ENCODE measurements at regions not wholly inside any gene's neighbourhood (a gene's known extent, or its start where the extent isn't known, plus 50 kb on each side); places are given as distances from the start of the nearest gene placed in this dataset.
"Not testable (repeated sequence)": the region's sequence is repeated elsewhere in the genome, so short reads cannot be mapped to it uniquely, and the experiment has no call there.

DNA sequence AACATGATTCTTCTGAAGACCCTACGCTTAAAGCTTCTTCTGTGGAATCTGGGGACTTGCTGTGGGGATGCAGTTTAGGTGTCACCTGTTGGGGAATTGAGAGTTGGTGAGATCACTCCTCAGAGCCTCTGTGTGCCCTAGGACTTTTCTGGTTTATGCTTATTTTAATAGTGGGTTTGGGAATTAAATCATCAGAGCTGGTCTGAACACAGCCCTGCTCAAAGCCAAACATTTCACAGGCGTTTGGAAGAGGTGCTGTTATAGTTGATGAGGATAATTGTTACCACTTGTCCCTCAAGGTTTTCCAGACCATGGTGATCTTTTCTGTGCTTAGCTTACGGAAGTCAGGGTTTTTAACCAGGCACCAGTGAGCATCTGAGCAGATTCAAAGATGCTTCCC lies 106.1 kb downstream of the EBLN1 start:
- H3K4me3 ChIP-seq, result no peak overlapping the region
- H3K27ac ChIP-seq, result no peak overlapping the region
- no peak for DNase-seq
- no peaks in the 10 kb centered on the region for H3K36me3 ChIP-seq
- H3K27me3 ChIP-seq, result peaks cover 0 to 3% of the 10 kb centered on the region in 2 donors
- TF ChIP-seq CTCF (IDR thresholded peaks at IDR 0.05), result no peak
- intact Hi-C loops (cut with DNase I; ENCODE audit: low total_unique reads), result no loop called here
- H3K9me3 ChIP-seq, result no peaks in the 10 kb centered on the region
- no peaks in the 10 kb centered on the region for H3K4me1 ChIP-seq

GRCh38 chr10:22111260-22111659 lies 106.6 kb downstream of the EBLN1 start:
- intact Hi-C loops (cut with DNase I; ENCODE audit: low total_unique reads), result no loop called here
- Histone ChIP-seq H3K27me3 (peaks cover 0 to 2% of the 10 kb centered on the region in 2 donors), H3K9me3 (no peaks in the 10 kb centered on the region), H3K36me3 (no peaks in the 10 kb centered on the region), H3K4me1 (no peaks in the 10 kb centered on the region), H3K27ac (no peak overlapping the region), H3K4me3 (no peak overlapping the region)
- TF ChIP-seq CTCF (IDR thresholded peaks at IDR 0.05), result no peak
- no peak for DNase-seq

DNA sequence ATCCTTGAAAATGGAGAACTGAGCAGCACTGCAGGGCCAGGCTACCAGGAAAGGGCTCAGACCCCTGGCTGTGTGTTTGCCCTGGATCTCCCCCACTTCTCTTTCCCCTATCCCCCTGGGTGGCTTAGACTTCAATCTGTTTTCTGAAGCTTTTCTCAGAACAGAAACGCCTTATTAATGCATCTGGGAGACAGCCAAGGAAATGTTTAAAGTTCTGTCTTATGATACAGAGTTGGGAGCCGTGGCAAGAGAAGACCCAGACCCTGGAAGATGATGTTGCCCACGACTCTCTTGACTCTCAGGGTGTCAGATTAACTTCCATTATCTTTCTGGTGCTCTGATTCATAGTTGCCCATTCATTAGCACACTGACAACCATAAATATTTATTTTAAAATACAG lies 107.1 kb downstream of the EBLN1 start:
- no peaks in the 10 kb centered on the region for H3K36me3 ChIP-seq
- DNase-seq, result no peak
- no peaks in the 10 kb centered on the region for H3K4me1 ChIP-seq
- no peaks in the 10 kb centered on the region for H3K27me3 ChIP-seq
- no peak overlapping the region for H3K4me3 ChIP-seq
- no peaks in the 10 kb centered on the region for H3K9me3 ChIP-seq
- TF ChIP-seq CTCF (IDR thresholded peaks at IDR 0.05), result no peak
- no peak overlapping the region for H3K27ac ChIP-seq
- intact Hi-C loops (cut with DNase I; ENCODE audit: low total_unique reads), result no loop called here

DNA sequence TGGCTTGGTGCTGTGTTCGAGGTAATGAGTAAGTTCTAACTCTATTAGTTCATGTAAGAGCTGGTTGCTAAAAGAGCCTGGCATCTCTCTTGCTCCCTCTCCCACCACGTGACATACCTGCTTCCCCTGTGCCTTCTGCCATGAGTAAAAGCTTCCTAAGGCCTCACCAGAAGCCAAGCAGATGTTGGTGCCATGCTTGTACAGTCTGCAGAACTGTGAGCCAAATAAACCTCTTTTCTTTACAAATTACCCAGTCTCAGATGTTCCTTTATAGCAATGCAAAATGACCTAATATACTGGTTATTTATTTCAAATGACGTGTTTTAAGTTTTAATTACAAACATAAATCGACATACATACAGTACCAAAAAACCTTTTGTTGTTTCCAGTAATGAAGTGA lies 101.7 kb upstream of the DNAJC1 start:
- Histone ChIP-seq H3K9me3 (no peaks in the 10 kb centered on the region), H3K4me1 (no peaks in the 10 kb centered on the region), H3K36me3 (no peaks in the 10 kb centered on the region), H3K27me3 (no peaks in the 10 kb centered on the region), H3K4me3 (no peak overlapping the region), H3K27ac (no peak overlapping the region)
- intact Hi-C loops (cut with DNase I; ENCODE audit: low total_unique reads), result no loop called here
- no peak for TF ChIP-seq CTCF (IDR thresholded peaks at IDR 0.05)
- no peak for DNase-seq

DNA sequence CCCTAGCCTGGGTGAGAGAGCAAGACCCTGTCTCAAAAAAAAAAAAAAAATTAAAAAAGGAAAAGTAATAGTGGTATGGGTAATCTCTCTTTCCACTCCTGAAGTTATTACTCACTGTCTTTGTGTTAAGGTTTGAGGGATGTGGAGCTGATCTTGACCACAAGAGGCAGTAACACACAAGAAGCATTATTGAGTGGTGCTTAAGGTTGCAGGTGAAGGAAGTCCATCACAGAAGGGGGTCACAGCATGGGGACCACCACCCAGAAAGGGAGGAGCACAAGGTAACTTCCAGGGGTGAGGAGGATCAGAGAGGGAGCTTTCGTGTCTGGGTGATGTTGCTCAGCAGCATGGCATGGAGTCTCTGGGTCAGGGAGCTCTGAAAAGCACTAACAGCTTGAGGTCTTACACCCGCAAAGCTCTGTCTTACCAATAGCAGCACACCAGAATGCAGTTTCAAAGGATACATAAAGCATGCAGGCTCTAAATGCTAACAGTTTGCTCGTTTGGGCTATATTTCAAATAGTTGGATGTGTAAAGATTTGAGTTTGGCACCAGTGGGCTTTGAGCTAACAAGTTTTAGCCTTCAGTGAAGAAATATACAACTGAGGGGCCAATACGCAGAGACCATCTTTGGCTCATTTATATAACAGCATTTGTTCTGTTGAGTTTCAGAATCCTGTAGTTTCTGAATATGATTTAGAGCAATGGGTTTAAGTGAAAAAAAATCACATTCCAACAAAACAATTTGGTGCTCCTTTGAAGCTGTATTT lies 100.4 kb upstream of the DNAJC1 start:
- H3K27me3 ChIP-seq, result no peaks in the 10 kb centered on the region
- TF ChIP-seq CTCF (IDR thresholded peaks at IDR 0.05), result no peak
- H3K4me1 ChIP-seq, result no peaks in the 10 kb centered on the region
- DNase-seq, result no peak
- no peaks in the 10 kb centered on the region for H3K36me3 ChIP-seq
- no peak overlapping the region for H3K4me3 ChIP-seq
- H3K9me3 ChIP-seq, result no peaks in the 10 kb centered on the region
- intact Hi-C loops (cut with DNase I; ENCODE audit: low total_unique reads), result no loop called here
- H3K27ac ChIP-seq, result no peak overlapping the region

- Histone ChIP-seq H3K9me3 (no peaks in the 10 kb centered on the region), H3K27ac (no peak overlapping the region), H3K4me3 (no peak overlapping the region), H3K27me3 (no peaks in the 10 kb centered on the region), H3K4me1 (no peaks in the 10 kb centered on the region), H3K36me3 (no peaks in the 10 kb centered on the region)
- intact Hi-C loops (cut with DNase I; ENCODE audit: low total_unique reads), result no loop called here
- no peak for DNase-seq
- no peak for TF ChIP-seq CTCF (IDR thresholded peaks at IDR 0.05)
These were observed 94.2 kb upstream of the DNAJC1 start for GRCh38 chr10:22097696-22098095.

DNA sequence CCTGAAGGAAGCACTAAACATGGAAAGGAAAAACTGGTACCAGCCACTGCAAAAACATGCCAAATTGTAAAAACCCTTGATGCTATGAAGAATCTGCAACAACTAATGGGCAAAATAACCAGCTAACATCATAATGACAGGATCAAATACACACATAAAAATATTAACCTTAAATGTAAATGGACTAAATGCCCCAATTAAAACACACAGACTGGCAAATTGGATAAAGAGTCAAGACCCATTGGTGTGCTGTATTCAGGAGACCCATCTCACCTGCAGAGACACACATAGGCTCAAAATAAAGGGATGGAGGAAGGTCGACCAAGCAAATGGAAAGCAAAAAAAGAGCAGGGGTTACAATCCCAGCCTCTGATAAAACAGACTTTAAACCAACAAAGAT lies 87.7 kb upstream of the DNAJC1 start:
- not testable (repeated sequence) for H3K4me3 ChIP-seq, H3K27me3 ChIP-seq
- intact Hi-C loops (cut with DNase I; ENCODE audit: low total_unique reads), result loop anchor here (5.0 kb wide), 1 partner anchor 841 kb away; no protein-coding TSS in a partner anchor

More for the DNA sequence above, 87.7 kb upstream of the DNAJC1 start:
- H3K36me3 ChIP-seq, DNase-seq, H3K9me3 ChIP-seq, H3K4me1 ChIP-seq, H3K27ac ChIP-seq: not testable (repeated sequence)

Data from tibial artery (tissue), 4 donors.